ENCODE measurements at regions not wholly inside any gene's neighbourhood (a gene's known extent, or its start where the extent isn't known, plus 50 kb on each side); places are given as distances from the start of the nearest gene placed in this dataset.
"Not testable (repeated sequence)": the region's sequence is repeated elsewhere in the genome, so short reads cannot be mapped to it uniquely, and the experiment has no call there.

DNA sequence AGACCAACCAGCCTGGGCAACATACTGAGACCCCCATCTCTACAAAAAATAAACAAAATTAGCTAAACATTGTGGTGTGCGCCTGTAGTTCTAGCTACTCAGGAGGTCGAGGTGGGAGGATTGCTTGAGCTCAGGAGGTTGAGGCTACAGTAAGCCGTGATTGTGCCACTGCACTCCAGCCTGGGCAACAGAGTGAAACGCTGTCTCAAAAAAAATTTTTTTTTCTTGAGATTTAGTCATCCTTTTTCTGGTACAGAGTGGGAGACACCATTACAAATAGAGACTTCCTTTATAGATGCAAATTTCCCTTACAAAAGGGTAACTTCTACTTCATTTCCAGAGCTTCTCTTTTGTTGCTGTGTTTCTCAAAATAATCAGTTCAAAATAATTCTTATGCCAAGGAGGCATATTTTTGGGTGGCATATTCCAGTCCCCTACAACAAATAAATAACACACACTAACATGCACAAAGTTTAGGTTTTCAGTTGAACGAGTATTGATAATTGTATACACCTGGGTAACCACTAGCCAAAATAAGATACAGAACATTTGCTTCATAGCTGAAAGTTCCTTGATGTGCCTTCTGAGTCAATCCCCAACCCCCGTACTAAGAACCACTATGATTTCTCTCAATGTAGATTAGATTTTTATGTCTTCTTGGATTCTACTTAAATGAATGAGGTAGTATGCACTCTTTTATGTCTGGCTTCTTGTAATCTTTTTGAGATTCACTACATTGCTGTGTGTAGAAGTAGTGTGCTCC lies 248.9 kb upstream of the PROK2 start:
- POLR2A ChIA-PET = no interaction called here
- H3K27ac Mint-ChIP-seq = no peak overlapping the region

GRCh38 chr3:72032441-72033135 lies 247.6 kb upstream of the PROK2 start:
- ChIA-PET POLR2A (no interaction called here), CTCF (no interaction called here)
- no peak overlapping the region for H3K27ac Mint-ChIP-seq
- H3K9me3 Mint-ChIP-seq (ENCODE audit: low read depth) = peaks cover 2% of the 10 kb centered on the region
- H3K36me3 Mint-ChIP-seq (ENCODE audit: low read depth) = no peaks in the 10 kb centered on the region
- peaks cover 24% of the 10 kb centered on the region for H3K4me1 Mint-ChIP-seq
- H3K27me3 Mint-ChIP-seq = peaks cover 14% of the 10 kb centered on the region
- peak; percentile 24 for DNase-seq
- ATAC-seq = peak; percentile 42
- no peak overlapping the region for H3K4me3 Mint-ChIP-seq
- intact Hi-C loops (cut with DNase I, micrococcal nuclease) = loop anchor here in 1 of 2 experiments (5.0 kb wide), 1 partner anchor 65 kb away; no protein-coding TSS in a partner anchor

More for the DNA sequence above, 248.9 kb upstream of the PROK2 start:
- intact Hi-C loops (cut with DNase I, micrococcal nuclease) = loop anchor here in 1 of 2 experiments (5.0 kb wide), 1 partner anchor 67 kb away; no protein-coding TSS in a partner anchor
- Mint-ChIP-seq H3K27me3 (peaks cover 20% of the 10 kb centered on the region), H3K4me3 (no peak overlapping the region), H3K4me1 (peaks cover 24% of the 10 kb centered on the region), H3K9me3 (ENCODE audit: low read depth) (peaks cover 4% of the 10 kb centered on the region), H3K36me3 (ENCODE audit: low read depth) (no peaks in the 10 kb centered on the region)
- ATAC-seq (peak; percentile 45), DNase-seq (no peak)
- CTCF ChIA-PET = interaction anchor here (0.6 kb wide), 1 partner anchor 367 kb away, joined by 3 read pairs; no protein-coding TSS in a partner anchor

DNA sequence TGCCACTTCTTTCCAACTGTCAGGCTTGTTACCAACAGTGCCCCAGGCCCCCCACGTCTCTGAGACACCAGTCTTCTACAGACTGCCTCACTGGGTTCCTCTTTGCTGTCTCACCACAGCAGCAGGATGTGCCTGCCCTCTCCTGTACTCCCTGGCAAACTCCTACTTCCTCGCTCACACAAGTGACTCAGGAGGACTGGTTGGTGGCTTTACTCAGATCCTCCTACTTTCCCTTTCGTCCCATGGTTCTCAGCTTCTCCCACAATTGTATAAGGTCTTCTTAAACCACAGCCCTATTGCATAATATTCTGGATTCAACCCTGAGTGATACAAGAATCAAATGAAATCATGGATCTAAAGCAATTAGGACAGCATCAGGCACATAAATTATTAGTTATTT lies 246.6 kb upstream of the PROK2 start:
- peaks cover 6% of the 10 kb centered on the region for H3K27me3 Mint-ChIP-seq
- POLR2A ChIA-PET = no interaction called here
- CTCF ChIA-PET = interaction anchor here (1.0 kb wide), 1 partner anchor 156 kb away, joined by 6 read pairs; no protein-coding TSS in a partner anchor
- H3K36me3 Mint-ChIP-seq (ENCODE audit: low read depth) = no peaks in the 10 kb centered on the region
- H3K4me1 Mint-ChIP-seq = peaks cover 24% of the 10 kb centered on the region
- DNase-seq = peak; percentile 21
- H3K27ac Mint-ChIP-seq = no peak overlapping the region
- peak; percentile 54 for ATAC-seq
- intact Hi-C loops (cut with DNase I, micrococcal nuclease) = loop anchor here in 1 of 2 experiments (5.0 kb wide), 1 partner anchor 64 kb away; no protein-coding TSS in a partner anchor
- H3K9me3 Mint-ChIP-seq (ENCODE audit: low read depth) = no peaks in the 10 kb centered on the region
- no peak overlapping the region for H3K4me3 Mint-ChIP-seq

GRCh38 chr3:72030296-72030695 lies 245.3 kb upstream of the PROK2 start:
- CTCF ChIA-PET; H3K27me3 Mint-ChIP-seq; H3K4me3 Mint-ChIP-seq; DNase-seq; H3K36me3 Mint-ChIP-seq (ENCODE audit: low read depth); H3K9me3 Mint-ChIP-seq (ENCODE audit: low read depth); ATAC-seq; POLR2A ChIA-PET; H3K27ac Mint-ChIP-seq: not testable (repeated sequence)
- intact Hi-C loops (cut with DNase I, micrococcal nuclease) = loop anchor here in 1 of 2 experiments (5.0 kb wide), 1 partner anchor 63 kb away; no protein-coding TSS in a partner anchor
- peaks cover 24% of the 10 kb centered on the region for H3K4me1 Mint-ChIP-seq

DNA sequence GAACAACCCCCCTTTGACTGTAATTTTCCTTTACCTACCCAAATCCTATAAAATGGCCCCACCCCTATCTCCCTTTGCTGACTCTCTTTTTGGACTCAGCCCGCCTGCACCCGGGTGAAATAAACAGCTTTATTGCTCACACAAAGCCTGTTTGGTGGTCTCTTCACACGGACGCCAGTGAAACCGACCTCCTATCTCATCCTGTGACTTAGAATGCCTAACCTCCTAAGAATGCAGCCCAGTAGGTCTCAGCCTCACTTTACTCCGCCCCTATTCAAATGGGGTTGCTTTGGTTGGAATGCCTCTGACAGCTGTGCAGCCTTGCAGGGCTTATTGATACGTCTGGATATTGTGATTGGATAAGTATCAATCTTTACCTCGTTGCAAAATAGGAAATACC lies 243.8 kb upstream of the PROK2 start:
- DNase-seq; H3K36me3 Mint-ChIP-seq (ENCODE audit: low read depth); H3K4me3 Mint-ChIP-seq; CTCF ChIA-PET; intact Hi-C loops (cut with DNase I, micrococcal nuclease); H3K27me3 Mint-ChIP-seq; H3K9me3 Mint-ChIP-seq (ENCODE audit: low read depth); ATAC-seq; H3K27ac Mint-ChIP-seq; POLR2A ChIA-PET: not testable (repeated sequence)
- peaks cover 16% of the 10 kb centered on the region for H3K4me1 Mint-ChIP-seq

DNA sequence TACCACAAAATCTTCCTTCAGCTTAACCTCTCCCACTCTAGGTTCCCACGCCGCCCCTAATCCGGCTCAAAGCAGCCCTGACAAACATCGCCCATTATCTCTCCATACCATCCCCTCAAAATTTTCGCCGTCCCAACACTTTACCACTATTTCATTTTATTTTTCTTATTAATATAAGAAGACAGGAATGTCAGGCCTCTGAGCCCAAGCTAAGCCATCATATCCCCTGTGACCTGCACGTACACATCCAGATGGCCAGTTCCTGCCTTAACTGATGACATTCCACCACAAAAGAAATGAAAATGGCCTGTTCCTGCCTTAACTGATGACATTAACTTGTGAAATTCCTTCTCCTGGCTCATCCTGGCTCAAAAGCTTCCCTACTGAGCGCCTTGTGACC lies 243.4 kb upstream of the PROK2 start:
- not testable (repeated sequence) for H3K27me3 Mint-ChIP-seq

GRCh38 chr3:72027728-72028127 lies 242.8 kb upstream of the PROK2 start:
- H3K9me3 Mint-ChIP-seq (ENCODE audit: low read depth); H3K36me3 Mint-ChIP-seq (ENCODE audit: low read depth); POLR2A ChIA-PET; H3K4me3 Mint-ChIP-seq; ATAC-seq; H3K27me3 Mint-ChIP-seq; DNase-seq; intact Hi-C loops (cut with DNase I, micrococcal nuclease); H3K27ac Mint-ChIP-seq: not testable (repeated sequence)
- CTCF ChIA-PET = interaction anchor here (0.6 kb wide), 1 partner anchor 147 kb away, joined by 3 read pairs; no protein-coding TSS in a partner anchor
- H3K4me1 Mint-ChIP-seq = peaks cover 13% of the 10 kb centered on the region

More for the DNA sequence above, 243.4 kb upstream of the PROK2 start:
- H3K9me3 Mint-ChIP-seq (ENCODE audit: low read depth); ATAC-seq; H3K27ac Mint-ChIP-seq; POLR2A ChIA-PET; intact Hi-C loops (cut with DNase I, micrococcal nuclease); CTCF ChIA-PET; H3K36me3 Mint-ChIP-seq (ENCODE audit: low read depth); H3K4me3 Mint-ChIP-seq; DNase-seq: not testable (repeated sequence)
- H3K4me1 Mint-ChIP-seq = peaks cover 16% of the 10 kb centered on the region

DNA sequence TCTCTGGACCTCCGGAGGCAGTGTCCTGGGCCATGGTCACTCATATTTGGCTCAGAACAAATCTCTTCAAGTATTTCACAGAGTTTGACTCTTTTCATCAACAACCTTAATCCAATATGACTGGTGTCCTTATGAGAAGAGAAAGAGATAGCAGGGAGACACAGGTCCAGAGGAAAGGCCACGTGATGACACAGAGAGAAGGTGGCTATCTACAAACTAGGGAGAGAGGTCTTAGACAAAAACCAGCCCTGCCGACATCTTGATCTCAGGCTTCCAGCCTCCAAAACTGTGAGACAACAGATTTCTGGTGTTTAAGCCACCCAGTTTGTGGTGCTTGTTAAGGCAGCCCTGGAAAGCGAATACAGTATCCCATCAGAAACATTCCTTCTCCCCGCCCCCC lies 237.1 kb upstream of the PROK2 start:
- Mint-ChIP-seq H3K9me3 (ENCODE audit: low read depth) (peaks cover 6% of the 10 kb centered on the region), H3K27ac (no peak overlapping the region), H3K36me3 (ENCODE audit: low read depth) (no peaks in the 10 kb centered on the region), H3K4me1 (peaks cover 5% of the 10 kb centered on the region), H3K27me3 (peaks cover 1% of the 10 kb centered on the region), H3K4me3 (no peak overlapping the region)
- ChIA-PET POLR2A (no interaction called here), CTCF (interaction anchor here (0.7 to 1.1 kb wide), 2 partner anchors 12 to 119 kb away, joined by 3 read pairs; no protein-coding TSS in a partner anchor)
- no peak for DNase-seq
- intact Hi-C loops (cut with DNase I, micrococcal nuclease) = no loop called here
- ATAC-seq = no peak

GRCh38 chr3:72021531-72021930 lies 236.6 kb upstream of the PROK2 start:
- intact Hi-C loops (cut with DNase I, micrococcal nuclease) = no loop called here
- Mint-ChIP-seq H3K27me3 (peaks cover 2% of the 10 kb centered on the region), H3K27ac (no peak overlapping the region), H3K9me3 (ENCODE audit: low read depth) (peaks cover 6% of the 10 kb centered on the region), H3K4me3 (no peak overlapping the region), H3K4me1 (peaks cover 5% of the 10 kb centered on the region), H3K36me3 (ENCODE audit: low read depth) (no peaks in the 10 kb centered on the region)
- POLR2A ChIA-PET = no interaction called here
- DNase-seq (no peak), ATAC-seq (no peak)
- CTCF ChIA-PET = interaction anchor here (1.1 kb wide), 1 partner anchor 12 kb away, joined by 3 read pairs; no protein-coding TSS in a partner anchor

GRCh38 chr3:72018343-72018984 lies 233.5 kb upstream of the PROK2 start:
- ChIA-PET POLR2A (no interaction called here), CTCF (interaction anchor here (0.8 to 1.2 kb wide), 4 partner anchors 13 to 1068 kb away, joined by 3 read pairs; no protein-coding TSS in a partner anchor)
- intact Hi-C loops (cut with DNase I, micrococcal nuclease) = no loop called here
- Mint-ChIP-seq H3K9me3 (ENCODE audit: low read depth) (no peaks in the 10 kb centered on the region), H3K4me3 (no peak overlapping the region), H3K27ac (no peak overlapping the region), H3K4me1 (peaks cover 11% of the 10 kb centered on the region), H3K36me3 (ENCODE audit: low read depth) (no peaks in the 10 kb centered on the region), H3K27me3 (peaks cover 2% of the 10 kb centered on the region)
- ATAC-seq = no peak
- DNase-seq = no peak

GRCh38 chr3:72017935-72018334 lies 233.0 kb upstream of the PROK2 start:
- Mint-ChIP-seq H3K27me3 (peaks cover 5% of the 10 kb centered on the region), H3K27ac (no peak overlapping the region), H3K9me3 (ENCODE audit: low read depth) (no peaks in the 10 kb centered on the region), H3K4me1 (peaks cover 11% of the 10 kb centered on the region), H3K36me3 (ENCODE audit: low read depth) (no peaks in the 10 kb centered on the region), H3K4me3 (no peak overlapping the region)
- ChIA-PET CTCF (interaction anchor here (0.5 to 1.2 kb wide), 4 partner anchors 13 to 487 kb away, joined by 3 read pairs; no protein-coding TSS in a partner anchor), POLR2A (interaction anchor here (0.6 kb wide), 1 partner anchor 908 kb away, joined by 3 read pairs; no protein-coding TSS in a partner anchor)
- intact Hi-C loops (cut with DNase I, micrococcal nuclease) = no loop called here
- DNase-seq (no peak), ATAC-seq (no peak)
